A549 (cell line): ENCODE measurements at regions not wholly inside any gene's neighbourhood (a gene's known extent, or its start where the extent isn't known, plus 50 kb on each side); places are given as distances from the start of the nearest gene placed in this dataset.

Experiments used
- ATAC-seq, 2 experiments: fragments of 200-7000 bp in 1 of 2; fragments of >200 bp in 1 of 2; cut with Nextera tagmentation in 1 of 2; cut with Tn5 transposase in 1 of 2; 3 replicates each; pipeline versions ENCODE4 v1.8.0 to v1.9.1; 2018 to 2020; ENCODE audit warnings: mild to moderate bottlenecking in 1 of 2, moderate library complexity in 1 of 2
- CTCF ChIA-PET: fragments of 300-600 bp; sonication (Branson Sonifier 250); formaldehyde crosslinking; extraction: SDS; loops from one replicate; lab custom pipeline; 2021; ENCODE audit warnings: antibody characterized with exemption, inconsistent platforms; lab: Yijun Ruan, JAX
- POLR2A ChIA-PET: fragments of 350-600 bp; formaldehyde crosslinking; extraction: SDS; loops from one replicate; lab custom pipeline; 2021; ENCODE audit warnings: antibody characterized with exemption, inconsistent platforms; lab: Yijun Ruan, JAX
- DNase-seq, 2 experiments: peaks; one replicate each; pipeline versions ENCODE4 v3.0.0 to v3.0.0-alpha.2; 2011 to 2016; ENCODE audit warnings: low read depth in 1 of 2, low spot score in 1 of 2
- FAIRE-seq: peaks from 2 replicates; lab custom pipeline; 2011; peaks lifted over from hg19 to GRCh38; lab: Jason Lieb, UNC
- H3K27ac ChIP-seq, 2 experiments: fragments of >200 bp; sonication (Bioruptor Twin); formaldehyde crosslinking; 3 replicates each; pipeline ENCODE4 v1.5.1; 2016 to 2017
- H3K4me1 ChIP-seq: fragments of >200 bp; sonication (Bioruptor Twin); formaldehyde crosslinking; 3 replicates; pipeline ENCODE4 v1.6.1; 2016
- H3K4me2 ChIP-seq: fragments of >200 bp; sonication (Bioruptor Twin); formaldehyde crosslinking; 3 replicates; pipeline ENCODE4 v1.6.1; 2016
- H3K4me3 ChIP-seq: fragments of >200 bp; sonication (Bioruptor Twin); formaldehyde crosslinking; 3 replicates; pipeline ENCODE4 v1.5.1; 2016
- H3K9me3 ChIP-seq: fragments of >200 bp; sonication (Bioruptor Twin); formaldehyde crosslinking; 3 replicates; pipeline ENCODE4 v1.6.1; 2016
- BHLHE40 ChIP-seq: IDR thresholded peaks from 2 replicates; pipeline ENCODE4 v1.6.1; 2012; ENCODE audit warnings: low read depth, low read length, inconsistent platforms
- CBX2 ChIP-seq: fragments of 200-600 bp; sonication (generic); IDR thresholded peaks from 2 replicates; pipeline ENCODE4 v1.6.1; 2016; ENCODE audit warnings: low read depth, mild to moderate bottlenecking, borderline replicate concordance
- CHD4 ChIP-seq: fragments of 200-600 bp; sonication (generic); IDR thresholded peaks from 2 replicates; pipeline ENCODE4 v1.6.1; 2016; ENCODE audit warnings: antibody characterized with exemption, mild to moderate bottlenecking, borderline replicate concordance
- E2F6 ChIP-seq: IDR thresholded peaks from 2 replicates; pipeline ENCODE4 v1.6.1; 2012; ENCODE audit warnings: low read depth, borderline replicate concordance
- ESRRA ChIP-seq: fragments of 150-350 bp; IDR thresholded peaks from 2 replicates; pipeline ENCODE4 v1.6.1; 2014; ENCODE audit warnings: mild to moderate bottlenecking, low read length, borderline replicate concordance
- FOSL2 ChIP-seq, 2 experiments: fragments of 450-650 bp in 1 of 2; fragments of >200 bp in 1 of 2; sonication (Bioruptor Twin) in 1 of 2; formaldehyde crosslinking; IDR thresholded peaks; 2 replicates each; pipeline versions ENCODE4 v1.5.0 to v1.6.1; 2016 to 2020; ENCODE audit warnings: mild to moderate bottlenecking in 1 of 2, moderate library complexity in 1 of 2
- FOXS1 ChIP-seq: fragments of 250-450 bp; sonication (Bioruptor Pico); IDR thresholded peaks from 2 replicates; pipeline ENCODE4 v1.5.0; 2020; ENCODE audit warnings: mild to moderate bottlenecking, moderate library complexity
- HDAC2 ChIP-seq: fragments of 200-600 bp; sonication (generic); IDR thresholded peaks from 2 replicates; pipeline ENCODE4 v1.6.1; 2016
- HOXA7 ChIP-seq: fragments of 250-450 bp; sonication (Bioruptor Pico); IDR thresholded peaks from 2 replicates; pipeline ENCODE4 v1.5.0; 2020; ENCODE audit warnings: mild to moderate bottlenecking, moderate library complexity
- JUN ChIP-seq, 2 experiments: fragments of >200 bp; sonication (Bioruptor Twin); formaldehyde crosslinking; IDR thresholded peaks; 2 replicates in 1 of 2; 3 replicates in 1 of 2; pipeline ENCODE4 v1.6.1; 2016 to 2017
- JUNB ChIP-seq: fragments of >200 bp; sonication (Bioruptor Twin); formaldehyde crosslinking; IDR thresholded peaks from 2 replicates; pipeline ENCODE4 v1.6.1; 2016
- KDM5A ChIP-seq: fragments of 200-600 bp; sonication (generic); IDR thresholded peaks from 2 replicates; pipeline ENCODE4 v1.6.1; 2016; ENCODE audit warnings: antibody characterized with exemption, mild to moderate bottlenecking
- MAFK ChIP-seq: fragments of 450-650 bp; IDR thresholded peaks from 2 replicates; pipeline ENCODE4 v1.6.1; 2014; ENCODE audit not compliant: partially characterized antibody
- NFE2L2 ChIP-seq: fragments of 150-350 bp; conservative IDR thresholded peaks from 2 replicates; pipeline ENCODE4 v1.6.1; 2014; ENCODE audit warnings: low read length
- NR3C1 ChIP-seq: fragments of >200 bp; sonication (Bioruptor Twin); formaldehyde crosslinking; IDR thresholded peaks from 3 replicates; pipeline ENCODE4 v1.6.1; 2017
- PBX3 ChIP-seq: IDR thresholded peaks from 2 replicates; pipeline ENCODE4 v1.6.1; 2012
- POLR2AphosphoS2 ChIP-seq: conservative IDR thresholded peaks from 2 replicates; pipeline ENCODE4 v1.6.1; 2012; ENCODE audit warnings: low read length, improper control_type of control experiment, inconsistent platforms
- RARB ChIP-seq: fragments of 250-450 bp; sonication (Bioruptor Pico); IDR thresholded peaks from 2 replicates; pipeline ENCODE4 v1.8.0; 2021; ENCODE audit warnings: mild to moderate bottlenecking, moderate library complexity
- RFX5 ChIP-seq: fragments of 450-650 bp; IDR thresholded peaks from 2 replicates; pipeline ENCODE4 v1.7.1; 2014; ENCODE audit warnings: antibody characterized with exemption, mild to moderate bottlenecking, moderate library complexity
- SMC3 ChIP-seq: fragments of >200 bp; sonication (Bioruptor Twin); formaldehyde crosslinking; IDR thresholded peaks from 3 replicates; pipeline ENCODE4 v1.6.1; 2018; ENCODE audit warnings: inconsistent platforms
- SREBF2 ChIP-seq: fragments of 450-650 bp; IDR thresholded peaks from 2 replicates; pipeline ENCODE4 v1.6.1; 2014; ENCODE audit warnings: mild to moderate bottlenecking, moderate library complexity
- TFCP2L1 ChIP-seq: fragments of 250-450 bp; sonication (Bioruptor Pico); IDR thresholded peaks from 2 replicates; pipeline ENCODE4 v1.5.0; 2021; ENCODE audit warnings: mild to moderate bottlenecking
- ZNF302 ChIP-seq: fragments of 250-450 bp; sonication (Bioruptor Pico); IDR thresholded peaks from 2 replicates; pipeline ENCODE4 v1.9.0; 2021; ENCODE audit warnings: inconsistent platforms, mild to moderate bottlenecking, moderate library complexity
- ZSCAN20 ChIP-seq: fragments of 250-450 bp; sonication (Bioruptor Pico); IDR thresholded peaks from 2 replicates; pipeline ENCODE4 v1.8.0; 2022; ENCODE audit warnings: mild to moderate bottlenecking, moderate library complexity
- WGBS: methylation state at CpG from one replicate; pipeline ENCODE4 v1.1.6; 2017; ENCODE audit errors: missing lambda C conversion rate; 5-methylcytosine and 5-hydroxymethylcytosine counted together
- TF ChIP-seq, protein P1 (sequence below): IDR thresholded peaks from 2 replicates; pipeline ENCODE4 v1.6.1; 2012
- TF ChIP-seq, protein P2 (sequence below): fragments of >200 bp; sonication (Bioruptor Twin); formaldehyde crosslinking; IDR thresholded peaks from 3 replicates; pipeline ENCODE4 v1.6.1; 2016
- TF ChIP-seq, protein P3 (sequence below): fragments of >200 bp; sonication (Bioruptor Twin); formaldehyde crosslinking; IDR thresholded peaks from 3 replicates; pipeline ENCODE4 v1.5.1; 2016
- TF ChIP-seq, protein P4 (sequence below): fragments of 150-350 bp; IDR thresholded peaks from 2 replicates; pipeline ENCODE4 v1.6.1; 2014; ENCODE audit warnings: low read depth, mild to moderate bottlenecking, low read length
- TF ChIP-seq, protein P5 (sequence below): fragments of 250-450 bp; sonication (Bioruptor Pico); IDR thresholded peaks from 2 replicates; pipeline ENCODE4 v1.5.0; 2021; ENCODE audit warnings: mild to moderate bottlenecking, moderate library complexity, borderline replicate concordance

DNA sequence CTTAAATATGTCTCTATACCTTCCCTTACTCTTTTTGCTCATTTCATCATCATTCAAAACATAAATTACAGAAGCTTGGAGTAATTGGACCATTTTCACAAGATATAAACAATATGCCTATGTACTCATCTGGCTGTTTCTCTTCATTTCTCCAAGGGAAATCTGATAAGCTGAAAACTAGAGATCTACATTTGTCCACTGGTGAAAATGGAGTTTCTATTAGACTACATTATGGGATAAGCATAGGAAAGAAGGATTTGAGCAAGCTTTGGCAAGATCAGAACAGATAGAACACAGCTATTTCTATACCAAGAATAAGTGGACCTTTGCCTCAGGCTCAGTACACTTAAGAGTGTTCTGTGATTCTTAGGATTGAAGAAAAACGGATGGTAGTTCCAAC, 404.4 kb downstream of the GASK1B start:
- Histone ChIP-seq H3K27ac (no peak overlapping the region), H3K4me1 (no peaks in the 10 kb centered on the region), H3K9me3 (no peaks in the 10 kb centered on the region), H3K4me2 (no peak overlapping the region), H3K4me3 (no peak overlapping the region)
- WGBS: 0% methylated on average over 1 of the region's 1 CpG
- no peak for FAIRE-seq
- no peak for DNase-seq
- ChIA-PET CTCF (no interaction called here), POLR2A (no interaction called here)
- no peak for ATAC-seq
- TF ChIP-seq FOSL2 (IDR thresholded peaks at IDR 0.05): no peak
- TF ChIP-seq FOSL2 (CRISPR knock-in tag; IDR thresholded peaks at IDR 0.05): no peak
- TF ChIP-seq, protein P1, sequence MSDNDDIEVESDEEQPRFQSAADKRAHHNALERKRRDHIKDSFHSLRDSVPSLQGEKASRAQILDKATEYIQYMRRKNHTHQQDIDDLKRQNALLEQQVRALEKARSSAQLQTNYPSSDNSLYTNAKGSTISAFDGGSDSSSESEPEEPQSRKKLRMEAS: no peak
- no peak for TF ChIP-seq NR3C1
- TF ChIP-seq CBX2: no peak
- TF ChIP-seq TFCP2L1 (CRISPR knock-in tag): no peak
- TF ChIP-seq ZNF302 (CRISPR knock-in tag): no peak
- no peak for TF ChIP-seq JUN (IDR thresholded peaks at IDR 0.05)
- no peak for TF ChIP-seq BHLHE40
- no peak for TF ChIP-seq E2F6
- no peak for TF ChIP-seq ZSCAN20

GRCh38 chr4:157763490-157763889, 409.3 kb downstream of the GASK1B start:
- WGBS: 0% methylated on average over 1 of the region's 1 CpG
- POLR2A ChIA-PET: no interaction called here
- ATAC-seq (no peak), DNase-seq (no peak), FAIRE-seq (no peak)
- Histone ChIP-seq H3K4me2 (no peak overlapping the region), H3K27ac (no peak overlapping the region), H3K4me1 (no peaks in the 10 kb centered on the region), H3K4me3 (no peak overlapping the region), H3K9me3 (no peaks in the 10 kb centered on the region)
- CTCF ChIA-PET: no interaction called here
- TF ChIP-seq NFE2L2 (no peak), SREBF2 (no peak), CBX2 (no peak), FOXS1 (CRISPR knock-in tag) (no peak), TFCP2L1 (CRISPR knock-in tag) (no peak)
- TF ChIP-seq, protein P2, sequence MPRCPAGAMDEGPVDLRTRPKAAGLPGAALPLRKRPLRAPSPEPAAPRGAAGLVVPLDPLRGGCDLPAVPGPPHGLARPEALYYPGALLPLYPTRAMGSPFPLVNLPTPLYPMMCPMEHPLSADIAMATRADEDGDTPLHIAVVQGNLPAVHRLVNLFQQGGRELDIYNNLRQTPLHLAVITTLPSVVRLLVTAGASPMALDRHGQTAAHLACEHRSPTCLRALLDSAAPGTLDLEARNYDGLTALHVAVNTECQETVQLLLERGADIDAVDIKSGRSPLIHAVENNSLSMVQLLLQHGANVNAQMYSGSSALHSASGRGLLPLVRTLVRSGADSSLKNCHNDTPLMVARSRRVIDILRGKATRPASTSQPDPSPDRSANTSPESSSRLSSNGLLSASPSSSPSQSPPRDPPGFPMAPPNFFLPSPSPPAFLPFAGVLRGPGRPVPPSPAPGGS: no peak
- TF ChIP-seq, protein P3, sequence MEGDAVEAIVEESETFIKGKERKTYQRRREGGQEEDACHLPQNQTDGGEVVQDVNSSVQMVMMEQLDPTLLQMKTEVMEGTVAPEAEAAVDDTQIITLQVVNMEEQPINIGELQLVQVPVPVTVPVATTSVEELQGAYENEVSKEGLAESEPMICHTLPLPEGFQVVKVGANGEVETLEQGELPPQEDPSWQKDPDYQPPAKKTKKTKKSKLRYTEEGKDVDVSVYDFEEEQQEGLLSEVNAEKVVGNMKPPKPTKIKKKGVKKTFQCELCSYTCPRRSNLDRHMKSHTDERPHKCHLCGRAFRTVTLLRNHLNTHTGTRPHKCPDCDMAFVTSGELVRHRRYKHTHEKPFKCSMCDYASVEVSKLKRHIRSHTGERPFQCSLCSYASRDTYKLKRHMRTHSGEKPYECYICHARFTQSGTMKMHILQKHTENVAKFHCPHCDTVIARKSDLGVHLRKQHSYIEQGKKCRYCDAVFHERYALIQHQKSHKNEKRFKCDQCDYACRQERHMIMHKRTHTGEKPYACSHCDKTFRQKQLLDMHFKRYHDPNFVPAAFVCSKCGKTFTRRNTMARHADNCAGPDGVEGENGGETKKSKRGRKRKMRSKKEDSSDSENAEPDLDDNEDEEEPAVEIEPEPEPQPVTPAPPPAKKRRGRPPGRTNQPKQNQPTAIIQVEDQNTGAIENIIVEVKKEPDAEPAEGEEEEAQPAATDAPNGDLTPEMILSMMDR: no peak

- POLR2A ChIA-PET: no interaction called here
- 0% methylated on average over 2 of the region's 2 CpGs for WGBS
- no peaks in the 10 kb centered on the region for H3K4me1 ChIP-seq
- no peak overlapping the region for H3K4me3 ChIP-seq
- no peak for ATAC-seq
- no peak for DNase-seq
- CTCF ChIA-PET: no interaction called here
- no peak overlapping the region for H3K4me2 ChIP-seq
- H3K9me3 ChIP-seq: no peaks in the 10 kb centered on the region
- H3K27ac ChIP-seq: no peak overlapping the region
- FAIRE-seq: no peak
- no peak for TF ChIP-seq CHD4
- TF ChIP-seq, protein P4, sequence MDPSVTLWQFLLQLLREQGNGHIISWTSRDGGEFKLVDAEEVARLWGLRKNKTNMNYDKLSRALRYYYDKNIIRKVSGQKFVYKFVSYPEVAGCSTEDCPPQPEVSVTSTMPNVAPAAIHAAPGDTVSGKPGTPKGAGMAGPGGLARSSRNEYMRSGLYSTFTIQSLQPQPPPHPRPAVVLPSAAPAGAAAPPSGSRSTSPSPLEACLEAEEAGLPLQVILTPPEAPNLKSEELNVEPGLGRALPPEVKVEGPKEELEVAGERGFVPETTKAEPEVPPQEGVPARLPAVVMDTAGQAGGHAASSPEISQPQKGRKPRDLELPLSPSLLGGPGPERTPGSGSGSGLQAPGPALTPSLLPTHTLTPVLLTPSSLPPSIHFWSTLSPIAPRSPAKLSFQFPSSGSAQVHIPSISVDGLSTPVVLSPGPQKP: no peak
- no peak for TF ChIP-seq HOXA7 (CRISPR knock-in tag)
- no peak for TF ChIP-seq RFX5
- no peak for TF ChIP-seq PBX3
- no peak for TF ChIP-seq ESRRA
- TF ChIP-seq HDAC2: no peak
- TF ChIP-seq POLR2AphosphoS2: no peak
- TF ChIP-seq JUNB: no peak
- TF ChIP-seq, protein P5, sequence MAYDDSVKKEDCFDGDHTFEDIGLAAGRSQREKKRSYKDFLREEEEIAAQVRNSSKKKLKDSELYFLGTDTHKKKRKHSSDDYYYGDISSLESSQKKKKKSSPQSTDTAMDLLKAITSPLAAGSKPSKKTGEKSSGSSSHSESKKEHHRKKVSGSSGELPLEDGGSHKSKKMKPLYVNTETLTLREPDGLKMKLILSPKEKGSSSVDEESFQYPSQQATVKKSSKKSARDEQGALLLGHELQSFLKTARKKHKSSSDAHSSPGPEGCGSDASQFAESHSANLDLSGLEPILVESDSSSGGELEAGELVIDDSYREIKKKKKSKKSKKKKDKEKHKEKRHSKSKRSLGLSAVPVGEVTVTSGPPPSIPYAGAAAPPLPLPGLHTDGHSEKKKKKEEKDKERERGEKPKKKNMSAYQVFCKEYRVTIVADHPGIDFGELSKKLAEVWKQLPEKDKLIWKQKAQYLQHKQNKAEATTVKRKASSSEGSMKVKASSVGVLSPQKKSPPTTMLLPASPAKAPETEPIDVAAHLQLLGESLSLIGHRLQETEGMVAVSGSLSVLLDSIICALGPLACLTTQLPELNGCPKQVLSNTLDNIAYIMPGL (CRISPR knock-in tag): no peak
- TF ChIP-seq RARB (CRISPR knock-in tag): no peak
- no peak for TF ChIP-seq JUN (IDR thresholded peaks at IDR 0.05)
- TF ChIP-seq, protein P1: no peak
- TF ChIP-seq NR3C1: no peak
- TF ChIP-seq KDM5A: no peak
- TF ChIP-seq TFCP2L1 (CRISPR knock-in tag): no peak
- no peak for TF ChIP-seq MAFK
- TF ChIP-seq SMC3: no peak
Observed at GRCh38 chr4:157754410-157754809, 418.4 kb downstream of the GASK1B start.
